WTC11 (cell line): ENCODE measurements at regions not wholly inside any gene's neighbourhood (a gene's known extent, or its start where the extent isn't known, plus 50 kb on each side); places are given as distances from the start of the nearest gene placed in this dataset.

Experiments
- ATF3 ChIP-seq: sonication (generic); formaldehyde crosslinking; conservative IDR thresholded peaks from 2 replicates; pipeline ENCODE4 v1.8.1; 2022; ENCODE audit warnings: mild to moderate bottlenecking, missing genetic modification reagents
- CTCF ChIP-seq: fragments of 200-600 bp; IDR thresholded peaks from 2 replicates; pipeline ENCODE4 v1.8.0; 2022; ENCODE audit warnings: antibody characterized with exemption
- E2F5 ChIP-seq: sonication (generic); formaldehyde crosslinking; IDR thresholded peaks from 2 replicates; pipeline ENCODE4 v1.8.1; 2022; ENCODE audit warnings: mild to moderate bottlenecking, moderate library complexity, missing genetic modification reagents
- MXD4 ChIP-seq: fragments of 250-450 bp; sonication (Bioruptor Pico); IDR thresholded peaks from 2 replicates; pipeline ENCODE4 v1.8.0; 2021; ENCODE audit warnings: mild to moderate bottlenecking, moderate library complexity, borderline replicate concordance
- NFE2L1 ChIP-seq: sonication (generic); formaldehyde crosslinking; IDR thresholded peaks from 2 replicates; pipeline ENCODE4 v1.8.1; 2023; ENCODE audit warnings: missing genetic modification reagents
- NFYB ChIP-seq: sonication (generic); formaldehyde crosslinking; conservative IDR thresholded peaks from 2 replicates; pipeline ENCODE4 v1.8.0; 2022; ENCODE audit warnings: low read depth, missing genetic modification reagents
- NR3C1 ChIP-seq: sonication (generic); formaldehyde crosslinking; conservative IDR thresholded peaks from 2 replicates; pipeline ENCODE4 v1.8.1; 2023; ENCODE audit warnings: low read depth, mild to moderate bottlenecking, missing genetic modification reagents
- PREB ChIP-seq: sonication (generic); formaldehyde crosslinking; IDR thresholded peaks from 2 replicates; pipeline ENCODE4 v1.8.1; 2022; ENCODE audit warnings: mild to moderate bottlenecking, missing genetic modification reagents, moderate library complexity, borderline replicate concordance
- SP1 ChIP-seq: sonication (generic); formaldehyde crosslinking; conservative IDR thresholded peaks from 2 replicates; pipeline ENCODE4 v1.8.1; 2022; ENCODE audit warnings: missing genetic modification reagents
- USF2 ChIP-seq: sonication (generic); formaldehyde crosslinking; IDR thresholded peaks from 2 replicates; pipeline ENCODE4 v1.8.1; 2023; ENCODE audit warnings: mild to moderate bottlenecking, missing genetic modification reagents, moderate library complexity
- ZNF281 ChIP-seq: sonication (generic); formaldehyde crosslinking; IDR thresholded peaks from 2 replicates; pipeline ENCODE4 v1.8.0; 2023; ENCODE audit warnings: mild to moderate bottlenecking, missing genetic modification reagents
- ZNF396 ChIP-seq: fragments of 250-450 bp; sonication (Bioruptor Pico); IDR thresholded peaks from 2 replicates; pipeline ENCODE4 v1.8.0; 2021; ENCODE audit warnings: mild to moderate bottlenecking, moderate library complexity, borderline replicate concordance

- TF ChIP-seq CTCF (no peak), MXD4 (CRISPR knock-in tag) (no peak), ATF3 (CRISPR knock-in tag) (no peak), NFYB (CRISPR knock-in tag) (no peak), ZNF281 (no peak), USF2 (CRISPR knock-in tag) (no peak), NR3C1 (no peak), E2F5 (CRISPR knock-in tag) (no peak), SP1 (no peak), NFE2L1 (CRISPR knock-in tag) (no peak), PREB (CRISPR knock-in tag) (no peak), ZNF396 (CRISPR knock-in tag) (no peak)
These were observed 114.3 kb upstream of the GRIK3 start for GRCh38 chr1:37148663-37149062.
